H1 (cell line): ENCODE measurements at regions not wholly inside any gene's neighbourhood (a gene's known extent, or its start where the extent isn't known, plus 50 kb on each side); places are given as distances from the start of the nearest gene placed in this dataset.

Experiments
- CTCF ChIA-PET: fragments of 300-600 bp; sonication (Branson Sonifier 250); formaldehyde crosslinking; loops from one replicate; lab custom pipeline; 2021; ENCODE audit not compliant: partially characterized antibody; lab: Charles Lee
- POLR2A ChIA-PET: fragments of 300-600 bp; sonication (Branson Sonifier 250); formaldehyde crosslinking; loops from one replicate; lab custom pipeline; 2021; ENCODE audit warnings: inconsistent platforms; ENCODE audit not compliant: partially characterized antibody; lab: Charles Lee
- DNase-seq, 2 experiments: peaks; one replicate each; pipeline versions ENCODE4 v3.0.0 to v3.0.0-alpha.2; 2010 to 2022; ENCODE audit warnings: low spot score in 2 of 2, low read depth in 1 of 2, mixed read lengths in 1 of 2
- FAIRE-seq: peaks from 2 replicates; lab custom pipeline; 2011; peaks lifted over from hg19 to GRCh38; lab: Jason Lieb, UNC
- H2AFZ ChIP-seq: 2 replicates; pipeline ENCODE4 v1.8.1; 2012; ENCODE audit warnings: low read length, inconsistent platforms
- H2AK5ac ChIP-seq: 2 replicates; pipeline ENCODE4 v1.6.1; 2013; ENCODE audit warnings: low read depth, low read length
- H2BK120ac ChIP-seq: replicated peaks from 2 replicates; pipeline ENCODE3; 2013; ENCODE audit warnings: low read depth, low read length, inconsistent platforms
- H2BK12ac ChIP-seq: 2 replicates; pipeline ENCODE4 v1.6.1; 2013; ENCODE audit warnings: low read depth, low read length
- H2BK15ac ChIP-seq: 2 replicates; pipeline ENCODE4 v1.6.1; 2013; ENCODE audit warnings: low read length
- H2BK20ac ChIP-seq: 2 replicates; pipeline ENCODE4 v1.6.1; 2013; ENCODE audit warnings: low read length
- H2BK5ac ChIP-seq: 2 replicates; pipeline ENCODE4 v1.6.1; 2013; ENCODE audit warnings: low read depth, low read length
- H3K14ac ChIP-seq: 2 replicates; pipeline ENCODE4 v1.6.1; 2013; ENCODE audit warnings: inconsistent platforms; ENCODE audit not compliant: insufficient read length
- H3K18ac ChIP-seq: 2 replicates; pipeline ENCODE4 v1.6.1; 2013; ENCODE audit warnings: low read length; ENCODE audit errors: extremely low read depth
- H3K23ac ChIP-seq: 2 replicates; pipeline ENCODE4 v1.6.1; 2013; ENCODE audit warnings: inconsistent platforms; ENCODE audit not compliant: insufficient read length
- H3K23me2 ChIP-seq: 2 replicates; pipeline ENCODE4 v1.6.1; 2013; ENCODE audit warnings: low read depth, low read length
- H3K27ac ChIP-seq: 2 replicates; pipeline ENCODE4 v1.6.1; 2011; ENCODE audit warnings: low read depth, low read length, inconsistent platforms
- H3K27me3 ChIP-seq, 4 experiments: replicated peaks in 1 of 4; 1 replicate in 1 of 4; 2 replicates in 3 of 4; pipeline versions ENCODE4 v1.6.1 to v1.8.1; 2011 to 2013; ENCODE audit warnings: low read length in 3 of 4, mild to moderate bottlenecking in 3 of 4, inconsistent platforms in 2 of 4, mixed read lengths in 2 of 4, moderate library complexity in 1 of 4; ENCODE audit not compliant: control insufficient read depth in 3 of 4, insufficient read depth in 3 of 4; ENCODE audit errors: extremely low read depth in 1 of 4
- H3K36me3 ChIP-seq, 4 experiments: 2 replicates each; pipeline versions ENCODE4 v1.6.1 to v1.8.1; 2011 to 2013; ENCODE audit warnings: mild to moderate bottlenecking in 4 of 4, low read length in 3 of 4, moderate library complexity in 2 of 4, control low read depth in 1 of 4, inconsistent platforms in 1 of 4; ENCODE audit not compliant: insufficient read depth in 4 of 4, control insufficient read depth in 2 of 4
- H3K4ac ChIP-seq: replicated peaks from 2 replicates; pipeline ENCODE3; 2013; ENCODE audit warnings: low read length, low read depth, mixed read lengths, inconsistent platforms; ENCODE audit not compliant: insufficient read length
- H3K4me1 ChIP-seq, 4 experiments: replicated peaks in 1 of 4; 1 replicate in 1 of 4; 2 replicates in 3 of 4; pipeline versions ENCODE4 v1.6.1 to v1.8.1; 2011 to 2013; ENCODE audit warnings: low read length in 3 of 4, inconsistent platforms in 2 of 4, mixed read lengths in 1 of 4; ENCODE audit not compliant: insufficient read depth in 4 of 4, control insufficient read depth in 3 of 4
- H3K4me2 ChIP-seq, 2 experiments: 2 replicates each; pipeline versions ENCODE4 v1.6.1 to v1.8.1; 2011 to 2013; ENCODE audit warnings: low read depth in 2 of 2, low read length in 2 of 2, control low read depth in 1 of 2, inconsistent platforms in 1 of 2, mild to moderate bottlenecking in 1 of 2; ENCODE audit not compliant: insufficient read depth in 1 of 2
- H3K4me3 ChIP-seq, 4 experiments: fragments of 200-600, 300-600 bp in 1 of 4; sonication (generic), shearing (Covaris generic), sonication (Bioruptor Twin) in 1 of 4; 2 replicates each; pipeline versions ENCODE4 v1.5.1 to v1.8.1; 2011 to 2016; ENCODE audit warnings: low read length in 4 of 4, low read depth in 3 of 4, control low read depth in 2 of 4, inconsistent platforms in 2 of 4, mild to moderate bottlenecking in 2 of 4, mixed read lengths in 1 of 4, moderate library complexity in 1 of 4; ENCODE audit not compliant: insufficient read depth in 2 of 4; ENCODE audit errors: extremely low read depth in 1 of 4
- H3K56ac ChIP-seq: replicated peaks from 2 replicates; pipeline ENCODE3; 2013; ENCODE audit warnings: low read depth, mild to moderate bottlenecking, mixed read lengths, low read length, inconsistent platforms; ENCODE audit not compliant: insufficient read length
- H3K79me1 ChIP-seq: 2 replicates; pipeline ENCODE4 v1.6.1; 2013; ENCODE audit warnings: low read depth, low read length, control low read depth
- H3K79me2 ChIP-seq, 2 experiments: 2 replicates each; pipeline versions ENCODE4 v1.6.1 to v1.8.1; 2012 to 2013; ENCODE audit warnings: low read length in 2 of 2, mild to moderate bottlenecking in 2 of 2, inconsistent platforms in 1 of 2; ENCODE audit not compliant: insufficient read depth in 2 of 2, control insufficient read depth in 1 of 2
- H3K9ac ChIP-seq, 4 experiments: replicated peaks in 1 of 4; 1 replicate in 1 of 4; 2 replicates in 3 of 4; pipeline versions ENCODE4 v1.6.1 to v1.8.1; 2011 to 2013; ENCODE audit warnings: low read depth in 3 of 4, low read length in 3 of 4, control low read depth in 2 of 4, mild to moderate bottlenecking in 2 of 4, moderate library complexity in 2 of 4, inconsistent platforms in 1 of 4; ENCODE audit errors: extremely low read depth in 1 of 4
- H3K9me3 ChIP-seq, 2 experiments: 2 replicates each; pipeline versions ENCODE4 v1.6.1 to v1.8.1; 2012 to 2013; ENCODE audit warnings: mild to moderate bottlenecking in 2 of 2, moderate library complexity in 2 of 2, control low read depth in 1 of 2, inconsistent platforms in 1 of 2, low read depth in 1 of 2, low read length in 1 of 2, mixed read lengths in 1 of 2; ENCODE audit not compliant: insufficient read depth in 2 of 2
- H4K20me1 ChIP-seq, 2 experiments: replicated peaks in 1 of 2; 2 replicates each; pipeline versions ENCODE3 to v1.8.1; 2011 to 2013; ENCODE audit warnings: inconsistent platforms in 2 of 2, low read length in 2 of 2, mild to moderate bottlenecking in 1 of 2; ENCODE audit not compliant: insufficient read depth in 2 of 2, control insufficient read depth in 1 of 2
- H4K5ac ChIP-seq: 2 replicates; pipeline ENCODE4 v1.6.1; 2013; ENCODE audit warnings: low read length, low read depth, mixed read lengths, inconsistent platforms; ENCODE audit not compliant: insufficient read length
- H4K8ac ChIP-seq: 2 replicates; pipeline ENCODE4 v1.8.0; 2013; ENCODE audit warnings: mild to moderate bottlenecking, moderate library complexity, low read length, inconsistent platforms; ENCODE audit not compliant: insufficient read depth; ENCODE audit errors: extremely low read depth
- H4K91ac ChIP-seq: replicated peaks from 2 replicates; pipeline ENCODE3; 2013; ENCODE audit warnings: low read length, mixed read lengths, inconsistent platforms; ENCODE audit not compliant: insufficient read length
- CTBP2 ChIP-seq: IDR thresholded peaks from 2 replicates; pipeline ENCODE4 v1.7.0; 2011; ENCODE audit warnings: borderline replicate concordance, mild to moderate bottlenecking, moderate library complexity, mixed read lengths, low read length; ENCODE audit not compliant: insufficient read depth, insufficient read length
- JUN ChIP-seq: IDR thresholded peaks from 2 replicates; pipeline ENCODE4 v1.6.1; 2011; ENCODE audit warnings: low read depth, mild to moderate bottlenecking, improper control_type of control experiment, low read length
- POLR2AphosphoS5 ChIP-seq: IDR thresholded peaks from 2 replicates; pipeline ENCODE4 v1.6.1; 2011; ENCODE audit warnings: low read depth, low read length
- TBP ChIP-seq: IDR thresholded peaks from 2 replicates; pipeline ENCODE4 v1.6.1; 2011; ENCODE audit warnings: low read depth, low read length, improper control_type of control experiment
- TEAD4 ChIP-seq: IDR thresholded peaks from 2 replicates; pipeline ENCODE4 v1.6.1; 2012; ENCODE audit warnings: low read depth, low read length, inconsistent platforms, mixed read lengths
- WGBS, 2 experiments: shearing (Covaris generic) in 1 of 2; methylation state at CpG; one replicate each; pipeline versions ENCODE4 v1.1.6 to v1.1.7; 2013 to 2015; ENCODE audit warnings: low lambda C conversion rate in 2 of 2, mixed read lengths in 2 of 2, inconsistent platforms in 1 of 2, low coverage in 1 of 2, missing lambda C conversion rate in 1 of 2; ENCODE audit not compliant: insufficient replicate concordance in 2 of 2, insufficient coverage in 1 of 2, insufficient read length in 1 of 2; ENCODE audit errors: extremely low coverage in 1 of 2, missing lambda C conversion rate in 1 of 2; 5-methylcytosine and 5-hydroxymethylcytosine counted together

GRCh38 chr4:138766332-138766731 lies 249.2 kb upstream of the NOCT start:
- H2AK5ac ChIP-seq: no peak overlapping the region
- H3K4me2 ChIP-seq: no peak overlapping the region
- DNase-seq (no peak), FAIRE-seq (no peak)
- ChIA-PET CTCF (interaction anchor here (1.4 to 1.6 kb wide), 2 partner anchors 11 to 85 kb away, joined by 4 read pairs; no protein-coding TSS in a partner anchor), POLR2A (no interaction called here)
- H3K4me1 ChIP-seq: no peaks in the 10 kb centered on the region
- H2BK15ac ChIP-seq: no peak overlapping the region
- no peak overlapping the region for H2BK5ac ChIP-seq
- no peak overlapping the region for H3K27ac ChIP-seq
- no peak overlapping the region for H3K23ac ChIP-seq
- H3K18ac ChIP-seq: no peak overlapping the region
- H3K36me3 ChIP-seq: no peaks in the 10 kb centered on the region
- no peaks in the 10 kb centered on the region for H3K23me2 ChIP-seq
- TF ChIP-seq POLR2AphosphoS5: no peak
- no peak for TF ChIP-seq TBP
- no peak for TF ChIP-seq TEAD4
- TF ChIP-seq CTBP2: no peak
- TF ChIP-seq JUN: no peak
- 89% methylated on average over 8 of the region's 8 CpGs; no CpG with 5 or more reads in 1 of the 2 experiments for WGBS, 2 experiments
- H4K91ac ChIP-seq: no peak overlapping the region
- H3K9me3 ChIP-seq: no peaks in the 10 kb centered on the region
- no peak overlapping the region for H4K5ac ChIP-seq
- no peak overlapping the region for H3K56ac ChIP-seq
- no peaks in the 10 kb centered on the region for H4K20me1 ChIP-seq
- no peak overlapping the region for H2AFZ ChIP-seq
- H3K79me1 ChIP-seq: no peaks in the 10 kb centered on the region
- H3K27me3 ChIP-seq: no peaks in the 10 kb centered on the region
- no peak overlapping the region for H4K8ac ChIP-seq
- no peaks in the 10 kb centered on the region for H3K79me2 ChIP-seq
- H3K4me3 ChIP-seq: no peak overlapping the region
- H3K14ac ChIP-seq: no peak overlapping the region
- H2BK12ac ChIP-seq: no peak overlapping the region
- H2BK120ac ChIP-seq: no peak overlapping the region
- H3K9ac ChIP-seq: no peak overlapping the region
- no peak overlapping the region for H2BK20ac ChIP-seq
- no peak overlapping the region for H3K4ac ChIP-seq
